NCI-H446 treated with DMSO at 0.1 percent for 48 hours (cell line): ENCODE measurements at regions not wholly inside any gene's neighbourhood (a gene's known extent, or its start where the extent isn't known, plus 50 kb on each side); places are given as distances from the start of the nearest gene placed in this dataset.
"Not testable (repeated sequence)": the region's sequence is repeated elsewhere in the genome, so short reads cannot be mapped to it uniquely, and the experiment has no call there.

ENCODE experiments used
- DNase-seq: peaks from one replicate; lab custom pipeline; 2025; lab: John Stamatoyannopoulos, UW

DNA sequence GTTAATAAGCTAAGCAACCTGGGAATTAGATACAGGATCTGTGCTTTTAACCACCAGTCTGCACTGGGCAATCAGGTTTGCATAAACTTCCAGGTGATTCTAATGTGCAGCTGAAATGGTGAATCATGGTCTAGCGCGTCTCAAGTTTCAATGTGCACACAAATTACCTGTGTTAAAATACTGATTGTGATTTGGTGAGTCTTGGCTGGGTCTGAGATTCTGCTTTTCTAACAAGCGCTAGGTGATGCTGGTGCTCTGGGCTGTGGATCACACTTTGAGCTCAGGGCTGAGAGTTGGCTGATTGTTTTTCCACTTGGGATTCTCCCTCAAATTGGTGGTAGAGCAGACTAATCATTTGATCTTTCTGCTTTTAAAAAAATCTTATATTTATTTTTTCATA is 124.8 kb downstream of the C12orf75 start:
- no peak for DNase-seq

DNA sequence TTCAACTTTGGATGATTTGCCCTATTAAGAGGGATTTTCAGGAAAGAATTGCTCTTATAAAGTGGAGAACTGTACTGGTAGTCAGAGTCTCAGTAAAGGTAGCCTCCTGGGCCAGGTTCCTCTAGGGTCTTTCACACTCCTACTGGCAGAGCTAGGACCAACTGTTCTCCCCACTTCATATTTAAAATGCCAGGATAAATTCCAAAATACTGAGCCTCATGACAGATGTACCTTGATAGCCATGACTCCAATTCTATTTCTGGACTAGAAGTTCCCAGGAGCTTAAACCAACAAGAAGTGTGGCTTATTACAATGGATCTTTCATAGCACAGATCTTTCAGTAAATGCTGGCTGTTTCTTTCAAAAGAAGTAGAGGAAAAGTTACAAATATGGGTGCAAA is 126.5 kb downstream of the C12orf75 start:
- DNase-seq, result no peak

GRCh38 chr12:105459760-105460330 is 129.4 kb downstream of the C12orf75 start:
- DNase-seq, result no peak

GRCh38 chr12:105461271-105461943 is 130.9 kb downstream of the C12orf75 start:
- DNase-seq, result no peak

DNA sequence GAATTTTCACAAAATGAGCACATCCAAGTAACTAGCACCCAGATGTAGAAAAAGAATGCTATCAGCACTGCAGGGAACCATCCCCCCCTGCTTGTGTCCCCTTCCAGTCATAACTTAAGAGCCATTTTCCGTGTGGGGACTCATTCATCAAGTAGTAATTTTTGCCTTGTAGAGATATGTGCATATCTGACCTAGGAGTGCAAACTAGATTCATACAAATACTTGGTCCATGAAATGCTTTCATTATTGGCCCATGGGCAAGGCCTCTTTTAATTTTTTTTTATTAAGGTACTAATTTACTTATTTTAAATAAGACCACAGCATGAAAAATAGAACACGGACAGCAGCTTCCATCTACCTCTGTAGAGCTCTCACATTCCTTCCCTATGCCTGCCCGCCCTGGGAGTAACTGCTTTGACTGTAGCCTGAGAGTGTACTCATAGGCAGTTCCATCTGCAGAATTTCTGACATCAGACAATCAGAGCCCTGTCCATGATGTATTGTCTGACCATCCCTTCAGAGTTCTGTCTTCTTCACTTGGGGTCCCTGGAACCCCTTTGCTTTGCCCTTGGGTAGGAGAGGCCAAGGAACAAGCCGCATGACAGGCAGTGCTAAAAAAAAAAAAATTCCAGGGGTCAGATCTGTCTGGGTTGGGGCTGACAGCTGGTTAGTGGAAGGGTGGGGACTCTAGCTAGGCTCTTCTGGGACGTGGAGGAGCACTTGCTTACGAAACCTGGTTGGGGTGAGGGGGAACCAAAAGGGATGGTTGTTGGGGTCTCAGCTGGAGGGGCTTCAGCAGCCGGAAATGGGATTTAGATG is 131.7 kb downstream of the C12orf75 start:
- DNase-seq, result no peak

- no peak for DNase-seq
Observed at GRCh38 chr12:105462831-105463230, 132.3 kb downstream of the C12orf75 start.

DNA sequence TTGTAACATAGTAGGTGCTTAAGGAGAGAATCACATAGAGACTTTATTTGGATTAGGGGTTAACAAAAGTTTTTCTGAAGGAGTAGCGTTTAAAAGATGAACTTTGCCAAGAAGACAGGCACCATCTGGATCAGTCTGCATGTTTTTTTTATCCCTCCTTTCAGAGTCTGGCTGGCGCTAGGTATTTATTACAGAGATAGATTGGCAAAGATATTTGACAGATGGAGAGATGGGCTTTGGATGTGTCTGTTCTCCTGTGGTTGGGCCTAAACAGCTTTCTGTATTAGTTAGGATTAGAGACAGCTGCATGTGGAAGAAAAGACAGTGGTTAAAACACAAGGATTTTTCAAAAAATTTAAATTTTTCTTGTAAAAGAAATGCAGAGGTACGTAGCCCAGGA is 133.9 kb downstream of the C12orf75 start:
- DNase-seq, result peak; percentile 91

GRCh38 chr12:105466231-105466900 is 135.9 kb downstream of the C12orf75 start:
- DNase-seq, result no peak

DNA sequence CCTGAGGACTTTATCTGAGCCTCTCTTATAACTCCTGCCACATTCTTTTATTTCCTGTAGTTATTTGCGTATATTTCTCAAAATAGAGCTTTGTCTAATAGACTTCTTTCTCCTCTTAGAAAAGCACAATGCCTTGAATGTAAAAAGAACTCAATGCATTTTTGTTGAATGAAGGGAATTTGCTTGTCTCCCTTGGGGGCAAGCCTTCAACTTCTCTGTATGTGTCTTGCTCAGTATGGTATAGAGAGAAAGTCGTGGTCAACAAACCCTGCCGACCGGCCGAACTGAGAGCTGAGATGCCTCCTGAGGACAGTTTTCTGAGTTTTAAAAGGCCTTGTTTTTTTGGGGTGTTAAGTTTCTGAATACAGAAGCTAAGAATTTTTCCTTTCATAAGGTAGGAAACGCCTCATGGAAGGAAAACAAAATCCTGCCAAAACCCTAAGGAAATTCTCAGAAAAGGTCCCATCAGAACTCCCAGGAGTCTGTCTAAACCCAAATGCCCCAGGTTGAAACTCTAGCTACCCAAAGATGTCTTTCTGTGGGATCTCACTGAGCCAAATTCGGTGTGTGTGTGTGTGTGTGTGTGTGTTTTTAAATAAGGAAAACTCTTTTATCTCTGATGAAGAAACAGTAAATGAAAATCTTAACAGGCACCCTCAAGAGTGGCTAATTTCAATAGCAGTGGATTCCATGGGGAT is 136.6 kb downstream of the C12orf75 start:
- DNase-seq, result no peak

DNA sequence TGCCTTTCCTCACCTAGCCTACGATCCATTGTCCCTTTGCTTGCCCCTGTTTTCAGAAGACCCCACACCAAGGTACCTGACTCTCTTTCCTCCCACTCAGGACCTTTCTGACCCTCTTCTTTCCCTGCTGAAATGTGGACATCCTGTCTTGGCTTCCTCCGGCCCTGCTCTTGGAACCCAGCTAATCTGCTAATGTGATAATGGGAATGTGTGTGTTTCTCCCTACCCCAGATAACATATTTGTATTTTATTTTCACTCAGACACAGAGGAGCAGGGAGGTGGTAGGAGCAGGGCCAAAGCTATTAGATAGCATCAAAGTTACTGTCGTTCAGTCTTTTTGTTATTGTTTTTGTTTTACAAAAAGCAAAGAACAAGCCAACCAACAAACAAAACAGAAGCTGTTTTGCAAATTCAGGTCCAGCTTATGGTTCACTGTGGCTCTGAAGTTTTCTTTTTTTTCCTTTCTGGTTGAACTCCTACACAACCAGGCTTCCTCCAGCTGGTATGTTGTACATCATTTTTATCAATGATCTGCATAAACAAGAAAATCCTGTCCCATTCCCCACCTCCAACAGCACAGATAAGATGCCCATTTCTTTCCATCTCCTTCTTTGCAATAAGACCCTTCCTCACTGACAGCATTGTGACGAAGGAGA is 137.3 kb downstream of the C12orf75 start:
- DNase-seq, result no peak

DNA sequence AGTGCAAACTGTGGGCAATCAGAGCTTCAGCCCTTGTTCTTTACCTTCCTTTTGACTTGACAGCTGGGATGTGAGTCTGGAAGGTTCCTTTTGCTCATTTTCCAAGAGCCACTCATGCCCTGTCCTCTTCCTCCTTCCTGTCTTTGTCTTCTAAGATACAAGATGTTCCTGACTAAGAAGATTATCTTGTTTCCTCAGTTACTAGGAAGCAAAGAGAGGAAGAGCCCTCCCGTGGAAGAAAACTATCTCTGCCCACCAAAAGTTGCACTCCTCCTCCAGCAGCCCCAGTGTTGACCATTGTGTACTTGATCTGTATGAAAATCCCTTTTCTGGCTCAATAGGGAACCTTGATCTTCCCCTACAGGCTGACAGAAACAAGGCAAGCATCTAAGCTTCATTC is 138.0 kb downstream of the C12orf75 start:
- DNase-seq, result no peak

DNA sequence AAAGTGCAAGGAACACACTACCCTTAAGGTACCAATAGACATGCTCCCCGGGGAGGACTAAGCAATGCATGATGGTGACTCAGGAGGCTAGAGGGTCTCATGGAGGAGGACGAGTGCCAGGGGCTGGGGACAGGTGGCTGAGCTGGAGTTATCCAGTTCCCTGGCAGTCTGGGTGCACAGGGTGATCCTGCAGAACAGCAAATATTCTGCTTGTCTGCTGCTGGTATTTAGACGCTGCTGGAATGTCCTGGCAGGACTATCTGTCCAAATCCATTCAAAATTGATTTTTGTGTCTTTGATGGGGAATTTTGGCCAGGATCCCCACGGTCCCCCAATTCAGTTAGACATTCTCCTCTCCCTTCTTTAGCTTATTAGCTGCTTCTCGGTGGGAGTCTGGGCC is 138.7 kb downstream of the C12orf75 start:
- DNase-seq, result no peak

GRCh38 chr12:105469701-105470100 is 139.2 kb downstream of the C12orf75 start:
- no peak for DNase-seq

- DNase-seq, result no peak
Observed at GRCh38 chr12:105470102-105470501, 139.6 kb downstream of the C12orf75 start.

DNA sequence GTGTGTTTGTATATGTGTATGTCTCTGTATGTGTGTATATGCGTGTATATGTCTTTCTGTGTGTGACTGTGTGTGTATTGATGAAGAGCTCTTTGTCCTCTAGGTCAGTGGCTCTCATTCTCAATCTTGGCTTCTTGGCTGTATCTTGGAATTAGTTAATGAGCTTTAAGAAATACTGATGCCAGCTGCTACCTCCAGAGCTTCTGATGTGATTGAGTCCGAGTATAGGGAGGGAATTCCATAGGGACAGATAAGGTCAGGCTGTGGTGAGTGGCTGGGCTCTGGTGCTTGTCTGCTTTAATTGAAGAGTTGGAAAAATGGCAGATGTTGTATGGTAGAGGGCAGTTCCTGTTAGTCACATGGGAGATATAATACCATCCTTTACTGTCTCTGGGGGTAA is 140.1 kb downstream of the C12orf75 start:
- no peak for DNase-seq

DNA sequence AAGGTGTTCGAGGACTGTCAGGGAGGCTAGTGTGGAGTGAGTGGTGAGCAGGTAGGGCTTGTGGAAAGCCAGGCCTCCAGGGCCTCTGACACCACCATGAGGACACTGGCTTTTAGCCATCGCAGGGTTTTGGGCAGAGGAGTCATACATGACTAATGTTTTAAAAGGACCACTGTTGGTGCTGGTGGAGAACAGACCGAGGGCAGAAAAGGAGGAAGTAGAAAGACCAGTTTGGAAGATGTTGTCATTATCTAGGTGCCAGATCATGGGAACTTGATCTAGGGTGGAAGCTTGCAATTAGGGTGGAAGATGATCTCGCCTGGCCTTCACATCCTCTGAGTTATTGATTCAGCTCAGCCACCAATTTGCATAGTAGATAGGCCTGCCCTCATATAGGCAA is 144.2 kb downstream of the C12orf75 start:
- DNase-seq, result no peak

DNA sequence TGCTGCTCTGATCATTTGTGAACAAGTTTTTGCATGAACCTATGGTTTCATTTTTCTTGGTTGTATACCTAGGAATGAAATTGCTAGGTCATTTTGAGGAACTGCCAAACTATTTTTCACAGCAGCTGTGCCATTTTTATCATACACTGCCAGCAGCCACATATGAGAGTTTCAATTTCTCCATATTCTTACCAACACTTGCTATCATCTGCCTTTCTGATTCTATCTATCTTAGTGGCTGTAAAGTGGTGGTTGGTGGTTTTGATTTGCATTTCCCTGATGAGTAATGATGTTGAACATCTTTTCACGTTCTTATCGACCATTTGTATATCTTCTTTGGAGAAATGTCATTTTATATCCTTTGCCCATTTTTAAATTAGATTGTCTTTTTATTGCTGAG is 146.1 kb downstream of the C12orf75 start:
- DNase-seq, result no peak

DNA sequence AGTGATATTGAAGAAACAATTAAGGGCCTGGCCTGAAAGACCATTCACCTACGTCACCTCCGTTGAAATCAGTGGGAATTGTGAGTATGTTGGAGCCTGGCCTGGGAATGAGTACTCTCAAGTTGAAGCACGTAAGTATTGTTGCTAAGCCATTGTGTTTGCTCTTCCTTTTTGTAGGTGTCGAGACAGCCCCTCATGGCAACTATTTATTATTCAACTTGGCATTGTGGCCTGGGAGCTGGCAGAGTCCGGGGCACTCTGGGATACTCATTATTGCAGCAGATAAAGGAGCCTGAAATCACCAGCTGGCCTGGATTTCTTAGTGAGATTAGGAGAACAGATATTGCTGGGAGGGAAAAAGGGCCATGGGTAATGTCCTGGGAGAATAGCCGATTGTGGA is 147.4 kb downstream of the C12orf75 start:
- no peak for DNase-seq

- not testable (repeated sequence) for DNase-seq
Observed at GRCh38 chr12:105478788-105479187, 148.3 kb downstream of the C12orf75 start.

DNA sequence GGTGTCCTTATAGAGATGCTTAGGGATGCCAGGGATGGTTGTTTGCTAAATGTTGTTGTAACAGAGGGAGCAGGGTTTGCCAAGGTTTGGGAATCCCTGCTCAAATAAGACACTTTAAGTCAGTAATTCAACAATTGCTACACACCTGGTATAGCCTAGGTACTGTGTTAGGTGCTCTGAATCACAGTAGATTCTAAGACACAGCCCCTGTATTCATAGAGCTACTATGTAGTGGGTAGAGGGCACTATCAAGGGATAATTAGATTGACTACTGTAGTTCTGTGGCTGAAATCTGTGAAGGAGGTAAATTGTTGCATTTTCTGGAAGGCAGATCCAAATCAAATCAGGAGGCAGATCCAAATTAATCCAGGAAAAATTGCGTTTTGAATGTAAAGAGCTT is 149.2 kb downstream of the C12orf75 start:
- DNase-seq, result no peak

DNA sequence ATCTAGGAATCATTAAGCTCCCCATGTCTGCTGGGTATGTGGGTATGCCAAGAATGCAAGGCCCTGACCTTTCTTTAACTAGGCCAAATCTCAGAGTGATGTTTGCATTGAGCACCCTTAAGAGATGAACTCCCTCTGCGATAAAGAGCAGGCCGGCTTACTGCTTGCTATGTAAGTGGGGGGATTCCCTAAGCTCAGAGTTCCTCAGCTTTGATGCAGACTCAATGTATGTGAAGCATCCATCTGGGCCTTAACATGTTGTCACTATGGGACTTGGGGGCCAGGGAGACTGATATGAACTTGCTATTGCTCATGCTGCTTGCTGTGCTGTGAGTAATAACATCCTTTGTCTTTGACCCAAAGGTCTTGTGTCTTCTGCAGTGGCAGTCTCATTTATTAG is 149.7 kb downstream of the C12orf75 start:
- no peak for DNase-seq
